ENCODE measurements at regions not wholly inside any gene's neighbourhood (a gene's known extent, or its start where the extent isn't known, plus 50 kb on each side); places are given as distances from the start of the nearest gene placed in this dataset.

DNA sequence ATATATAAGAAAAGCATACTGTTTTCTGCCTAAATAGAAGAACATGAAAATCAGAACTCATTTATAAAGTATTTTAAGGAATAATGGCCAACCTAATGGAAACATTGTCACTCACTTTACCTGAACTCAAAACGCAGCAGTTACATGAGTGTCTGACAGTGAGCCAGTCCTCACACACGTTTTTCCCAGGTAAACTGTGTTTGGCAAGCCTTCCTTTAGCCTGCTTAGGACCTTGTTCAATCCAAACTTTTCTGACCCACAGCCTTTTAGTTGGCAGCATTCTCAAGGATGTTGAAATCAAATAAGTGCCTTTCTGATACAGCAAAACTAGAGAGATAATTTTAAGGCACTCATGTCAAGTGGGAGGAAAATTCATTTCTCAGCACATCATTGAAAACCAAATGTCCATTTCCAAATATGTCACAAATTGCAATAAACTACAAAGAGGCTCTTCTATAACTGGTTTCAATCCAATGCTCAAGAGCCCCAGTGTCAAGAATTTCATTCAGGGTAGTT lies 83.5 kb upstream of the SPDL1 start:
- no peak overlapping the region for H3K9ac ChIP-seq (ENCODE audit: low read length)
- no peaks in the 10 kb centered on the region for H3K9me2 ChIP-seq (ENCODE audit: insufficient read depth)
- BruUV-seq (replicated peaks), result no TSS peak
- H2AFZ ChIP-seq (ENCODE audit: low read depth, low read length, poor library complexity, severe bottlenecking), result no peak overlapping the region
- no peaks in the 10 kb centered on the region for H4K20me1 ChIP-seq (ENCODE audit: insufficient read depth)
- DNase-seq (ENCODE audit: low read depth, low spot score) (no peak), ATAC-seq (no peak)
- no peaks in the 10 kb centered on the region for H3K79me2 ChIP-seq (ENCODE audit: insufficient read depth, low read length)
- H3K27ac ChIP-seq (ENCODE audit: low read depth, low read length), result no peak overlapping the region
- H3K4me1 ChIP-seq (ENCODE audit: control insufficient read depth in 1 of 2, insufficient read depth in 2 of 2, low read length in 2 of 2), result no peaks in the 10 kb centered on the region
- H3K4me3 ChIP-seq (replicated peaks in 1 of 2; ENCODE audit: low read depth in 1 of 2, low read length in 2 of 2), result no peak overlapping the region
- ChIA-PET CTCF (no interaction called here), POLR2A (no interaction called here), RAD21 (ENCODE audit: low non-redundant PET in 1 of 2, low total read pairs in 2 of 2, uncharacterized antibody in 2 of 2, unreplicated experiment in 2 of 2) (no interaction called here)
- peaks cover 12% of the 10 kb centered on the region; the same call in 1 of the 2 replicates for H3K27me3 ChIP-seq (ENCODE audit: insufficient read depth, low read length)
- no peaks in the 10 kb centered on the region for H3K9me3 ChIP-seq (ENCODE audit: control insufficient read depth in 1 of 2, insufficient read depth in 1 of 2, low read depth in 1 of 2, low read length in 2 of 2)
- TF ChIP-seq FOSL1 (IDR thresholded peaks at IDR 0.05; ENCODE audit: low read depth) (no peak), RAD21 (IDR thresholded peaks at IDR 0.05; ENCODE audit: low read depth) (no peak), POLR2AphosphoS5 (IDR thresholded peaks at IDR 0.05; ENCODE audit: low read depth, low read length) (no peak), JUND (IDR thresholded peaks at IDR 0.05) (no peak), ZNF274 (IDR thresholded peaks at IDR 0.05; ENCODE audit: low read depth, low read length) (no peak), SRF (IDR thresholded peaks at IDR 0.05; ENCODE audit: low read depth) (no peak), YY1 (IDR thresholded peaks at IDR 0.05; ENCODE audit: extremely low read depth, insufficient replicate concordance, low read depth, low read length) (no peak), EZH2 (IDR thresholded peaks at IDR 0.05) (no peak), ZFX (IDR thresholded peaks at IDR 0.05) (no peak), POLR2A (IDR thresholded peaks at IDR 0.05; ENCODE audit: borderline replicate concordance, extremely low read depth, insufficient read depth, insufficient read length) (no peak), SP1 (IDR thresholded peaks at IDR 0.05; ENCODE audit: low read depth) (no peak), TCF7L2 (IDR thresholded peaks at IDR 0.05; ENCODE audit: borderline replicate concordance, extremely low read depth, insufficient read depth, insufficient read length) (no peak), CBX3 (IDR thresholded peaks at IDR 0.05; ENCODE audit: low read depth) (no peak), CTCF (IDR thresholded peaks at IDR 0.05 in 2 of 3, conservative IDR thresholded peaks at IDR 0.05 in 1 of 3; ENCODE audit: borderline replicate concordance in 1 of 3, insufficient read depth in 1 of 3, low read depth in 2 of 3, low read length in 2 of 3) (no peak), ATF3 (IDR thresholded peaks at IDR 0.05) (no peak), SIN3A (IDR thresholded peaks at IDR 0.05; ENCODE audit: low read depth) (no peak), ZBTB33 (IDR thresholded peaks at IDR 0.05; ENCODE audit: extremely low read depth, insufficient replicate concordance, low read length) (no peak), CEBPB (IDR thresholded peaks at IDR 0.05; ENCODE audit: low read depth) (no peak)
- TF ChIP-seq, protein P1, sequence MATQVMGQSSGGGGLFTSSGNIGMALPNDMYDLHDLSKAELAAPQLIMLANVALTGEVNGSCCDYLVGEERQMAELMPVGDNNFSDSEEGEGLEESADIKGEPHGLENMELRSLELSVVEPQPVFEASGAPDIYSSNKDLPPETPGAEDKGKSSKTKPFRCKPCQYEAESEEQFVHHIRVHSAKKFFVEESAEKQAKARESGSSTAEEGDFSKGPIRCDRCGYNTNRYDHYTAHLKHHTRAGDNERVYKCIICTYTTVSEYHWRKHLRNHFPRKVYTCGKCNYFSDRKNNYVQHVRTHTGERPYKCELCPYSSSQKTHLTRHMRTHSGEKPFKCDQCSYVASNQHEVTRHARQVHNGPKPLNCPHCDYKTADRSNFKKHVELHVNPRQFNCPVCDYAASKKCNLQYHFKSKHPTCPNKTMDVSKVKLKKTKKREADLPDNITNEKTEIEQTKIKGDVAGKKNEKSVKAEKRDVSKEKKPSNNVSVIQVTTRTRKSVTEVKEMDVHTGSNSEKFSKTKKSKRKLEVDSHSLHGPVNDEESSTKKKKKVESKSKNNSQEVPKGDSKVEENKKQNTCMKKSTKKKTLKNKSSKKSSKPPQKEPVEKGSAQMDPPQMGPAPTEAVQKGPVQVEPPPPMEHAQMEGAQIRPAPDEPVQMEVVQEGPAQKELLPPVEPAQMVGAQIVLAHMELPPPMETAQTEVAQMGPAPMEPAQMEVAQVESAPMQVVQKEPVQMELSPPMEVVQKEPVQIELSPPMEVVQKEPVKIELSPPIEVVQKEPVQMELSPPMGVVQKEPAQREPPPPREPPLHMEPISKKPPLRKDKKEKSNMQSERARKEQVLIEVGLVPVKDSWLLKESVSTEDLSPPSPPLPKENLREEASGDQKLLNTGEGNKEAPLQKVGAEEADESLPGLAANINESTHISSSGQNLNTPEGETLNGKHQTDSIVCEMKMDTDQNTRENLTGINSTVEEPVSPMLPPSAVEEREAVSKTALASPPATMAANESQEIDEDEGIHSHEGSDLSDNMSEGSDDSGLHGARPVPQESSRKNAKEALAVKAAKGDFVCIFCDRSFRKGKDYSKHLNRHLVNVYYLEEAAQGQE (IDR thresholded peaks at IDR 0.05; ENCODE audit: low read depth), result no peak
- TF ChIP-seq, protein P2, sequence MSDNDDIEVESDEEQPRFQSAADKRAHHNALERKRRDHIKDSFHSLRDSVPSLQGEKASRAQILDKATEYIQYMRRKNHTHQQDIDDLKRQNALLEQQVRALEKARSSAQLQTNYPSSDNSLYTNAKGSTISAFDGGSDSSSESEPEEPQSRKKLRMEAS (IDR thresholded peaks at IDR 0.05), result no peak
- H3K4me2 ChIP-seq (ENCODE audit: low read length), result no peak overlapping the region
- H3K36me3 ChIP-seq (ENCODE audit: control insufficient read depth in 1 of 2, insufficient read depth in 2 of 2, low read length in 2 of 2), result no peaks in the 10 kb centered on the region
- intact Hi-C loops (cut with micrococcal nuclease), result no loop called here

All from HCT116 (cell line).